Choroid plexus epithelial cell (primary cell): ENCODE measurements at regions not wholly inside any gene's neighbourhood (a gene's known extent, or its start where the extent isn't known, plus 50 kb on each side); places are given as distances from the start of the nearest gene placed in this dataset.

Source experiments
- DNase-seq: peaks from one replicate; pipeline ENCODE4 v3.0.0-alpha.2; 2010; ENCODE audit warnings: low read depth
- H3K4me3 ChIP-seq: 2 replicates; pipeline ENCODE4 v1.5.1; 2011; ENCODE audit warnings: low read depth, mild to moderate bottlenecking, control low read depth, low read length, moderate library complexity
- CTCF ChIP-seq: conservative IDR thresholded peaks from 2 replicates; pipeline ENCODE4 v1.5.1; 2011; ENCODE audit warnings: low read depth, mild to moderate bottlenecking, control low read depth, inconsistent platforms, low read length, moderate library complexity

GRCh38 chr16:64715624-64716023, 406.2 kb downstream of the CDH11 start:
- no peak for TF ChIP-seq CTCF
- DNase-seq = no peak
- H3K4me3 ChIP-seq = no peak overlapping the region

GRCh38 chr16:64712026-64712425, 409.8 kb downstream of the CDH11 start:
- no peak overlapping the region for H3K4me3 ChIP-seq
- TF ChIP-seq CTCF = no peak
- DNase-seq = peak; percentile 2

GRCh38 chr16:64711596-64711995, 410.3 kb downstream of the CDH11 start:
- TF ChIP-seq CTCF = no peak
- DNase-seq = no peak
- H3K4me3 ChIP-seq = no peak overlapping the region

GRCh38 chr16:64711026-64711425, 410.8 kb downstream of the CDH11 start:
- no peak for TF ChIP-seq CTCF
- DNase-seq = peak; percentile 37
- no peak overlapping the region for H3K4me3 ChIP-seq

GRCh38 chr16:64705443-64705842, 416.4 kb downstream of the CDH11 start:
- TF ChIP-seq CTCF = no peak
- no peak for DNase-seq
- no peak overlapping the region for H3K4me3 ChIP-seq

- no peak overlapping the region for H3K4me3 ChIP-seq
- TF ChIP-seq CTCF = no peak
- no peak for DNase-seq
These were observed 417.5 kb downstream of the CDH11 start for GRCh38 chr16:64704386-64704785.

- no peak for DNase-seq
- no peak for TF ChIP-seq CTCF
- no peak overlapping the region for H3K4me3 ChIP-seq
These were observed 419.4 kb downstream of the CDH11 start for GRCh38 chr16:64702415-64702814.
